Nephron progenitor cell (in vitro differentiated cells): ENCODE measurements at regions not wholly inside any gene's neighbourhood (a gene's known extent, or its start where the extent isn't known, plus 50 kb on each side); places are given as distances from the start of the nearest gene placed in this dataset.

Source experiments
- DNase-seq: peaks from one replicate; pipeline ENCODE4 v3.0.0; 2021
- H3K27ac Mint-ChIP-seq: 2 replicates; pipeline ENCODE4 v1.8.0; 2021; ENCODE audit warnings: mild to moderate bottlenecking, moderate library complexity, mixed read lengths
- H3K27me3 Mint-ChIP-seq: 2 replicates; pipeline ENCODE4 v1.8.0; 2021; ENCODE audit warnings: mild to moderate bottlenecking, low read depth, mixed read lengths; ENCODE audit not compliant: poor library complexity
- H3K36me3 Mint-ChIP-seq: 2 replicates; pipeline ENCODE4 v1.8.0; 2021; ENCODE audit warnings: low read depth, mixed read lengths
- H3K4me1 Mint-ChIP-seq: 2 replicates; pipeline ENCODE4 v1.8.0; 2021; ENCODE audit warnings: mixed read lengths
- H3K4me3 Mint-ChIP-seq: 2 replicates; pipeline ENCODE4 v1.8.0; 2021; ENCODE audit warnings: mild to moderate bottlenecking, moderate library complexity, mixed read lengths
- H3K9me3 Mint-ChIP-seq: 2 replicates; pipeline ENCODE4 v1.8.0; 2021; ENCODE audit warnings: mild to moderate bottlenecking, moderate library complexity, mixed read lengths
- TF ChIP-seq, protein P1 (sequence below): fragments of 200-600 bp; sonication (generic); IDR thresholded peaks from 2 replicates; pipeline ENCODE4 v1.5.0; 2021; ENCODE audit warnings: antibody characterized with exemption

DNA sequence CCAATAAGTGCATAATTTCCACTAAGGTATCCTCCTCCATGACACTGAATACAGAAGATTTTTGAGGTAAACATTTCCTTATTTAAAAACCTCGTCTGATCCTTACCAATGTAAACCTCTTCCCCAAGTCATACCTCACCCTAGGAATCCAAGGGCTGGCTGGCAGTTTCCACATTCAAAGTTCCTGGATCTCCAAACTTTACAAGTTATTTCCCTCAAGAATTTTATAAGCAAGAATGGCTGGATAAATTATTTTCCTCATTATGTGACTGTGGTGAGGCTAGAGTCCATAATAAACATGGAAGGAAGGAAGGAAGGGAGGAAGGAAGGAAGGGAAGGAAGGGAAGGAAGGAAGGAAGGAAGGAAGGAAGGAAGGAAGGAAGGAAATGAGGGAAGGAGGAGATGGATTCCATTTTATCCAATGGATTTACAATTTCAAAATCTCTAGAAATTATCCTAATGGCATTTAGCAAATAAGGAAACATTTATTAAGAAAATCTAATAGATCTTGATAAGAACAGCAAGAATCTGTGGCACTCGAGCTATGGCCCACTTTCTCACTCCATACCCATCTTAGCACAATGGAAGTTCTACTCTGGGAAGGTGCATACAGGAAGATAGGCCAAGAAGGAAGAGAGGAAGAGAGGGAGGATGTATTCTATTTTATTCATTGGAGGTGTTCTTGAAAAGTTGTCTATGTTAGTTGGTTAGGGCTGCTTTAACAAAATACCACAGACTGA, 477.8 kb upstream of the TMPO start:
- Mint-ChIP-seq H3K27ac (no peak overlapping the region), H3K27me3 (peaks cover 4% of the 10 kb centered on the region), H3K4me1 (no peaks in the 10 kb centered on the region)

DNA sequence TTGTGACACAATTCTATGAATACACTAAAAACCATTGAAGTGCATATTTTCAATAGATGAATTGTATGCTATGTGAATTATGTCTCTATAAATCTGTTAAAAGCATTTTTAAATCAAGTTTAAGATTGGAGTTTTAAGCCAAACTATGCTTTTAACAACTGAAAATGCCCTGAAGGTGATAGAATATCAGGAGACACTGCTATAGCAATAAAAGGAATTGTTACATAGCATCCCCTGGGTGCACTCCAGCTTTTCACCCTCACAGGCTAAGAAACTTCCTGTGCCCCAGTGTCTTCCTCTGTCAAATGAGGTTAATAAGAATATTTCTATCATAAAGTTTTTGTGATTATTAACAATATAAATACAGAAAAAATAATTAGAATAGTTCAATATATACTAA, 472.7 kb upstream of the TMPO start:
- DNase-seq = no peak
- Mint-ChIP-seq H3K9me3 (peaks cover 45% of the 10 kb centered on the region), H3K4me3 (no peak overlapping the region), H3K27ac (no peak overlapping the region), H3K4me1 (no peaks in the 10 kb centered on the region), H3K36me3 (peaks cover 10% of the 10 kb centered on the region), H3K27me3 (peaks cover 5% of the 10 kb centered on the region)
- TF ChIP-seq, protein P1, sequence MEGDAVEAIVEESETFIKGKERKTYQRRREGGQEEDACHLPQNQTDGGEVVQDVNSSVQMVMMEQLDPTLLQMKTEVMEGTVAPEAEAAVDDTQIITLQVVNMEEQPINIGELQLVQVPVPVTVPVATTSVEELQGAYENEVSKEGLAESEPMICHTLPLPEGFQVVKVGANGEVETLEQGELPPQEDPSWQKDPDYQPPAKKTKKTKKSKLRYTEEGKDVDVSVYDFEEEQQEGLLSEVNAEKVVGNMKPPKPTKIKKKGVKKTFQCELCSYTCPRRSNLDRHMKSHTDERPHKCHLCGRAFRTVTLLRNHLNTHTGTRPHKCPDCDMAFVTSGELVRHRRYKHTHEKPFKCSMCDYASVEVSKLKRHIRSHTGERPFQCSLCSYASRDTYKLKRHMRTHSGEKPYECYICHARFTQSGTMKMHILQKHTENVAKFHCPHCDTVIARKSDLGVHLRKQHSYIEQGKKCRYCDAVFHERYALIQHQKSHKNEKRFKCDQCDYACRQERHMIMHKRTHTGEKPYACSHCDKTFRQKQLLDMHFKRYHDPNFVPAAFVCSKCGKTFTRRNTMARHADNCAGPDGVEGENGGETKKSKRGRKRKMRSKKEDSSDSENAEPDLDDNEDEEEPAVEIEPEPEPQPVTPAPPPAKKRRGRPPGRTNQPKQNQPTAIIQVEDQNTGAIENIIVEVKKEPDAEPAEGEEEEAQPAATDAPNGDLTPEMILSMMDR = no peak

More for the DNA sequence above, 477.8 kb upstream of the TMPO start:
- H3K36me3 Mint-ChIP-seq = peaks cover 10% of the 10 kb centered on the region
- no peak overlapping the region for H3K4me3 Mint-ChIP-seq
- TF ChIP-seq, protein P1 = no peak
- peaks cover 48% of the 10 kb centered on the region for H3K9me3 Mint-ChIP-seq
- DNase-seq = no peak

DNA sequence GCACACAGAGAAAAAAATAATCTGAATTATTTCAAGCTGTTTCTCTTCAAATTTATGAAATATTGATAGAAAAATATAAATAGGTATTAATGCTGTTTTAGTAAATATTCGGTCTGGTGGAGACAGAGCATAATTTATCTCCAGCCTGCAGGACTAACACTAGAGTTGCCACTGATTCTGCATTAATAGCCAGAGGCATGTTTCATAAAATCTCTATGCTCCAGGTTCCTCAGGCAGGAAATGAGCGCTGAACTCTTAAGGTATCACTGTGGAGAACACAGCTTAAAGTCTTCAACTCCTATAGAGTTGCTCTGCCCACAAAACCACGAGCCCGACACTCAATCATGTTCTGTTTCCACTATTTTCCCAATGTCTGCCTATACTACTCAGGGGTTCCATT, 470.0 kb upstream of the TMPO start:
- no peaks in the 10 kb centered on the region for H3K4me1 Mint-ChIP-seq
- H3K36me3 Mint-ChIP-seq = no peaks in the 10 kb centered on the region
- no peak for DNase-seq
- H3K27ac Mint-ChIP-seq = no peak overlapping the region
- no peak overlapping the region for H3K4me3 Mint-ChIP-seq
- TF ChIP-seq, protein P1 = no peak
- peaks cover 24% of the 10 kb centered on the region for H3K9me3 Mint-ChIP-seq
- peaks cover 4% of the 10 kb centered on the region for H3K27me3 Mint-ChIP-seq

DNA sequence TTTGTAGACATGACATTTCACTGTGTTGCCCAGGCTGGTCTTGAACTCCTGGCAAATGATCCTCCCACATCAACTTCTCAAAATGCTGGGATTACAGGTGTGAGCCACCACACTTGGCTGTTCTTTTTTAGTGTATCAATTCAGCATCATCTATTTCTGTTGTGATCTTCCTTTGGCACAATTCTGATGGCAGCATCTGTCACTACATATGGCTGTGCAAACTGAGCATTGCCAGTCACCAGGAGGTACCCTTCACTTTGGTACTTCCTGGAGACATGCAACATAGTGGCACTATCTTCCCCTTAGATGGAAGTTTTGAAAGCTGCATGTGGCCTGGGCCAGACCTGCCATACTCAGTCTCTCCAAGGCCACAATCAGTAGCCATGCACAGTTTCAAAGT, 467.1 kb upstream of the TMPO start:
- Mint-ChIP-seq H3K4me1 (peaks cover 17% of the 10 kb centered on the region), H3K9me3 (peaks cover 8% of the 10 kb centered on the region), H3K27ac (no peak overlapping the region), H3K4me3 (no peak overlapping the region), H3K27me3 (peaks cover 4% of the 10 kb centered on the region), H3K36me3 (no peaks in the 10 kb centered on the region)
- DNase-seq = no peak
- TF ChIP-seq, protein P1 = no peak

DNA sequence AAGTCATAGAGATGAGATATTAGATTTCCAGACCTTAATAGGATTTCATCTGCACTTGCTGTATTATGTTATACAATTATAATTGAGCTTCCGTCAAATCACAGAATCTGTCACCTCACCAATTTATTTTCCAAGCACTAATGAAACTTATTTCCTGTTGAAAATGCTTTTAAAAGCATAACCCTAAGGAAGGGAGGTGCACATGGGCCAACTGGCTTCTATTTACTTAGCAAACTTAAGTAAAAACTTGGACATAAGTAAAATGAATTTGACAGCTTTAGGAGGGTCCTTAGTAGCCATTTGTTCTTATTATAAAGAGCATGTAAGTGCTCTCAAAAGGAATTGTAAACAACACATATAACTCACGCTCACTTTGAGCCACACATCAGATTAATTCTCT, 462.2 kb upstream of the TMPO start:
- Mint-ChIP-seq H3K27ac (no peak overlapping the region), H3K4me1 (peaks cover 30% of the 10 kb centered on the region)
- TF ChIP-seq, protein P1 = no peak

DNA sequence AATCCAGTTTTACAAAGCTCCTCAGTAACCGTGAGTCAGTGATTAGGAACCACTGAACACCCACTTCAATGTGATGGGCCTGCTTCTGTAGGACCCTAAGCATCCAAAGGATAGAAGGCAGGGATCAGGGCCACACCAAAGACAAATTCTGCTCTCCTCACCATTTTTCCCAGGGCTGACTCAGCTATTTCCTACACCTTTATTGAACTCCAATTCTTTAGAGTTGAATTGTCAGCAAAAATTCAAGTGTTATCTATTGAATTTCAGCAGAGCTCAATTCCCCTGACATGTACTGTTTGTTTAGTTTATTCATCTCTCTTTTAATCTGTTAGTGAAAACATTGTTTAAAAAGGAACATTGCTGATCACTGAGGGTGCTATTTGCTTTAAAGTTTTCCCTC, 457.7 kb upstream of the TMPO start:
- Mint-ChIP-seq H3K4me3 (no peak overlapping the region), H3K4me1 (peaks cover 28% of the 10 kb centered on the region), H3K9me3 (no peaks in the 10 kb centered on the region), H3K27ac (no peak overlapping the region), H3K27me3 (peaks cover 2% of the 10 kb centered on the region), H3K36me3 (no peaks in the 10 kb centered on the region)
- TF ChIP-seq, protein P1 = no peak
- no peak for DNase-seq

More for the DNA sequence above, 462.2 kb upstream of the TMPO start:
- Mint-ChIP-seq H3K27me3 (no peaks in the 10 kb centered on the region), H3K9me3 (peaks cover 3% of the 10 kb centered on the region), H3K4me3 (no peak overlapping the region), H3K36me3 (no peaks in the 10 kb centered on the region)
- no peak for DNase-seq
